Keratinocyte (primary cell): ENCODE measurements at regions not wholly inside any gene's neighbourhood (a gene's known extent, or its start where the extent isn't known, plus 50 kb on each side); places are given as distances from the start of the nearest gene placed in this dataset.

Source experiments
- CTCF ChIP-seq, 3 experiments: IDR thresholded peaks in 1 of 3; conservative IDR thresholded peaks in 1 of 3; optimal IDR thresholded peaks in 1 of 3; 2 replicates in 2 of 3; 3 replicates in 1 of 3; pipeline versions ENCODE3 to v1.5.1; 2011; ENCODE audit warnings: low read length in 3 of 3, mild to moderate bottlenecking in 3 of 3, moderate library complexity in 2 of 3, control low read depth in 1 of 3, inconsistent platforms in 1 of 3; ENCODE audit not compliant: insufficient read depth in 2 of 3; ENCODE audit errors: extremely low read depth in 1 of 3
- EZH2 ChIP-seq: IDR thresholded peaks from one replicate; pipeline ENCODE4 v1.6.1; 2012; ENCODE audit warnings: inconsistent platforms, mild to moderate bottlenecking, low read length, moderate library complexity

- TF ChIP-seq CTCF (optimal IDR thresholded peaks at IDR 0.05 in 1 of 3, IDR thresholded peaks at IDR 0.05 in 1 of 3, conservative IDR thresholded peaks at IDR 0.05 in 1 of 3; ENCODE audit: extremely low read depth in 1 of 3, insufficient read depth in 2 of 3, low read length in 3 of 3) (no peak), EZH2 (no peak)
Observed at GRCh38 chr1:103447471-103447870, 78.0 kb upstream of the RNPC3 start.
